Activated CD4-positive, alpha-beta T cell treated with anti-CD3 and anti-CD28 coated beads, Interleukin-2, amount 10 ng/mL, durations not matched to agents 24 days and 14 days (primary cell): ENCODE measurements at regions not wholly inside any gene's neighbourhood (a gene's known extent, or its start where the extent isn't known, plus 50 kb on each side); places are given as distances from the start of the nearest gene placed in this dataset.

Experiments used
- DNase-seq: peaks from one replicate; pipeline ENCODE4 v3.0.0; 2022
- H3K27ac Mint-ChIP-seq: one replicate; pipeline ENCODE4 v1.8.0; 2022; ENCODE audit warnings: mild to moderate bottlenecking, mixed read lengths
- H3K27me3 Mint-ChIP-seq: one replicate; pipeline ENCODE4 v1.8.0; 2022; ENCODE audit warnings: mixed read lengths
- H3K36me3 Mint-ChIP-seq: one replicate; pipeline ENCODE4 v1.8.0; 2022; ENCODE audit warnings: low read depth, mild to moderate bottlenecking, mixed read lengths
- H3K4me1 Mint-ChIP-seq: one replicate; pipeline ENCODE4 v1.8.0; 2021; ENCODE audit warnings: mixed read lengths
- H3K4me3 Mint-ChIP-seq: one replicate; pipeline ENCODE4 v1.8.0; 2022; ENCODE audit warnings: mild to moderate bottlenecking, moderate library complexity, mixed read lengths
- H3K9me3 Mint-ChIP-seq: one replicate; pipeline ENCODE4 v1.8.0; 2021; ENCODE audit warnings: mixed read lengths
- intact Hi-C: fragments of 100-400 bp; cut with micrococcal nuclease; formaldehyde crosslinking; loops from one replicate; pipeline ENCODE4 v1.15.1; 2023

DNA sequence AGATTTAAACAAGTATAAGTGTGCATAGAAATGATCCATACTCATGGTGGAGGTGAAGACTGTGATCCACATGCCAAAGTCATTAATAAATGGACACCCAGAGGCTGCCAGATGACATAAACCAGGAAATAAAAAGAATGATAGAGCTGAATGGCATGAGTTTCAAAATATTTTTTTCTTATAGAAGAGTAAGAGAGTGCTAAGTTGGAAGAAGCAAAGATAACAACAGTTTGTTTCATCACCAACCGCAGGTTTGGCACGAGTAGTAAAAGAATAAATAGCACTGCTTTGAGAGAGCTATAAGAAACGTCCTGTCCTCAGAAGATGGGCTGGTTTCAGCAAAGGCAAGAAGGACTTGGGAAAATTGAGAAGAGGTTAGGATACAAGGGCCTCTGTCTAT, 246.9 kb downstream of the UBE3D start:
- Mint-ChIP-seq H3K4me3 (no peak overlapping the region), H3K36me3 (no peaks in the 10 kb centered on the region), H3K27me3 (no peaks in the 10 kb centered on the region), H3K27ac (no peak overlapping the region), H3K4me1 (no peaks in the 10 kb centered on the region), H3K9me3 (no peaks in the 10 kb centered on the region)
- intact Hi-C loops, result no loop called here
- DNase-seq, result no peak

DNA sequence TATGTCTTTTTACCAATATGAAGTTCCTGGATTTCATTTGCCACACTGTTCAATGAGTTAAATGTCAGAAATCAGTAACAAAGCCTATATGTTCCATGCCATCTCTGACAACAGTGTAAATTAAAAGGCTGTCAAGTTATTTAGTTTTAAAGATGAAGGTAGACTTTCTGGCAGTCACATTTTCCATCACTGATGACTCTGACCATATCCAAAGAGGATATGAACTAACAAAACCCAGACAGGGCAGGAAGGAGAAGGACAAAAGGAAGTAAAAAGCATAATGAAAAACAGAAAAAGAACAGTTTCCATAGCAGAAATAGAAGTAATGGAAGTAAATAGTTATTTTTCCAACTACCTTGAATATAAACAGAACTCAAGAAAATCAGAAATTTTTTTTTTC, 242.3 kb downstream of the UBE3D start:
- intact Hi-C loops, result no loop called here
- Mint-ChIP-seq H3K4me1 (no peaks in the 10 kb centered on the region), H3K36me3 (no peaks in the 10 kb centered on the region), H3K27ac (no peak overlapping the region), H3K4me3 (no peak overlapping the region), H3K27me3 (no peaks in the 10 kb centered on the region), H3K9me3 (no peaks in the 10 kb centered on the region)
- DNase-seq, result no peak

DNA sequence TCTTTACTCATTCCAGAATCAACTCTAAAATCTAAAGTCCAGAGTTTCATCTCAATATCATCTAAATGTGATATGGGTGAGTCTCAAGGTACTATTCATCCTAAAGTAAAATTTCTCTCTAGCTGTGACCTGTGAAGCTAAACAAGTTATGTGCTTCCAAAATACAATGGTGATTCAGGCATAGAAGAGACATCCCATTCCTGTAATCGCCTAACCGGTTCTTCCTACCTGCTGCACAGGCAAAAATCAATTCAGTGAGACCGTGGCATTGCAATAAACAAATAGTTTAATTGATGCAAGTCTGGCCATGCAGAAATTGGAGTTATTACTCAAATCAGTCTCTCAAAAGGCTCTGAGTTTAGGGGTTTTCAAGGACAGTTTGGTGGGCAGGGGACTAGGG, 232.8 kb downstream of the UBE3D start:
- H3K27me3 Mint-ChIP-seq, result no peaks in the 10 kb centered on the region
- intact Hi-C loops, result no loop called here

DNA sequence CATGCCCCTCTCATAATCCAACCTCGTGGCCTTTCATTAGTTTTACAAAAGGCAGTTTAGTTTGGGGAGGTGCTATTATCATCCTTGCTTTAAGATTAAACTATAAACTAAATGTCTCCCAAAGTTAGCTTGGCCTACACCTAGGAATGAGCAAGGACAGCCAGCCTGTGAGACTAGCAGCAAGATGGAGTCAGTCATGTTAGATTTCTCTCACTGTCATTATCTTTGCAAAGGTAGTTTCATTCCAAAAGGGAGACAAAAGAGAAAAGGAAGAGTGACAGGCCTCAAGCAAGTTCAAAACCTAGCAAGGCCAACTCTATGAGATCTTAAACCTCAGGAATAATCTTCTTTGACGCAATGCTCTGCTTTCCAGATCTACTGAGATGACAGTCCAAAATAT, 232.2 kb downstream of the UBE3D start:
- H3K4me1 Mint-ChIP-seq, result no peaks in the 10 kb centered on the region
- no peak overlapping the region for H3K27ac Mint-ChIP-seq
- no peaks in the 10 kb centered on the region for H3K36me3 Mint-ChIP-seq
- H3K4me3 Mint-ChIP-seq, result no peak overlapping the region
- H3K27me3 Mint-ChIP-seq, result no peaks in the 10 kb centered on the region
- intact Hi-C loops, result no loop called here
- H3K9me3 Mint-ChIP-seq, result no peaks in the 10 kb centered on the region
- no peak for DNase-seq

More for the DNA sequence above, 232.8 kb downstream of the UBE3D start:
- no peaks in the 10 kb centered on the region for H3K36me3 Mint-ChIP-seq
- DNase-seq, result no peak
- no peaks in the 10 kb centered on the region for H3K4me1 Mint-ChIP-seq
- H3K4me3 Mint-ChIP-seq, result no peak overlapping the region
- H3K9me3 Mint-ChIP-seq, result no peaks in the 10 kb centered on the region
- H3K27ac Mint-ChIP-seq, result no peak overlapping the region

DNA sequence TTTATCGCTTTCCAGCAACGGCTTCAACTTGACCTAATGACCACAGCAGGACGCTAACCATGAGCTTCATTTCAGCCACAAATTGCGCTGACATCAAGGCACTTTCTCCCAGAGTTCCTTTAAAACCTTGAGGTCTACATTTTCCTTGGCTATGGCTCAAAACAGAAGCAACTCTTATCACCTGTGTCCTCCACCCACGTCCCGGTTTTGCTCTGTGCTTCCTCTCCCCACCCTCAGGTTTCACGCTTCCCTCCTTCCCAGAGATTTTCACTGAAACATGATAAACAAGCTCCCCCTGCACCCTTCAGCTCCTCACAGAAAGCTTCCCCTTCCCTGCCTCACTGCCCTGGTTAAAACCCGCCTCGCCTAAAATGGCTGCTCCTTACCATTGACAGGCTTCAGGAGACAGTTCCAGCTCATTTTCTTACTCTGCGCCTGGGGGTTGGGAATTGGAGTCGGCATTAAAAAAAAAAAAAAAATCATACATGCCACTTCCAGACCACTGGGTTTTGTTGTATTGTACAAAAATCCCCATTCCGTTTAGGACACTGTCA, 229.5 kb downstream of the UBE3D start:
- Mint-ChIP-seq H3K4me1 (no peaks in the 10 kb centered on the region), H3K9me3 (no peaks in the 10 kb centered on the region), H3K4me3 (no peak overlapping the region), H3K36me3 (no peaks in the 10 kb centered on the region), H3K27ac (no peak overlapping the region), H3K27me3 (no peaks in the 10 kb centered on the region)
- DNase-seq, result no peak
- intact Hi-C loops, result no loop called here

DNA sequence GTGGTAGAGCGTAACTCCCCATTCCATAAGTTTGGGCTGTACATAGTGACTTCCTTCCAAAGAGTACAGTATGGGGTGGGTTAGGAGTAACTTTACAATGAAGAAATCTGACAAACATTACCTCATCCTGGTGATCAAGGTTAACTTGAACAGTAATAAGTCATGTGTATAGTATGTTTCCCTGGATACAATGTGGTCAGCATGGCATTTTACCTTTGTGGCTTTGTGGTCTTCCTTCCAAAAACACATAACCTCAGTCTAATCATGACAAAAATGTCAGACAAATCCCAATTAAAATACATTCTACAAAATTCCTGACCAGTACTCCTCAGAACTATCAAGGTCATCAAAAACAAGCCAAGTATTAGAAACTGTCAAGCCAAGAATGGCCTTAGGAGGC, 225.1 kb downstream of the UBE3D start:
- no peak for DNase-seq
- H3K27me3 Mint-ChIP-seq, result no peaks in the 10 kb centered on the region
- no peaks in the 10 kb centered on the region for H3K36me3 Mint-ChIP-seq
- H3K9me3 Mint-ChIP-seq, result no peaks in the 10 kb centered on the region
- no peak overlapping the region for H3K27ac Mint-ChIP-seq
- intact Hi-C loops, result no loop called here
- H3K4me3 Mint-ChIP-seq, result no peak overlapping the region
- H3K4me1 Mint-ChIP-seq, result no peaks in the 10 kb centered on the region

DNA sequence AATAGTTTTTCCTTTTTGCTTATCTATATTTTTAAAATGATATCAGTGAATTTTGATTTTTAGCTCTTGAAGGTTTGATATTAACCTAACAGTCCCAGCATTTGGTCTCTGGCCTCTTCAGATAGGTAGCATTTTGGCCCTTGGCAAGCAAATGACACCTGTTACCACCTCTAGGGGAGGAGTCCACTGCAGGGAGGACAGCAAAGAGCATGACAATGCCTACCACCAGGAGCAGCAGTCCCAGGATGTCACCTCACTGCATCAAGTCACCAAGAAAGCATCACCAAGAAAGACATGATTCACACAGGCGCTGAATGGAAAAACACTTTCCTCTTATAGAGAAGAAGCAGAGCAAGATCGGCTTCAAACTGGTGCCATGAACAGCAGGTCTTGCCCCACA, 224.3 kb downstream of the UBE3D start:
- Mint-ChIP-seq H3K4me3 (no peak overlapping the region), H3K4me1 (no peaks in the 10 kb centered on the region), H3K27me3 (no peaks in the 10 kb centered on the region), H3K27ac (no peak overlapping the region), H3K36me3 (no peaks in the 10 kb centered on the region), H3K9me3 (no peaks in the 10 kb centered on the region)
- intact Hi-C loops, result no loop called here
- no peak for DNase-seq
